ENCODE measurements at regions not wholly inside any gene's neighbourhood (a gene's known extent, or its start where the extent isn't known, plus 50 kb on each side); places are given as distances from the start of the nearest gene placed in this dataset.
"Not testable (repeated sequence)": the region's sequence is repeated elsewhere in the genome, so short reads cannot be mapped to it uniquely, and the experiment has no call there.

GRCh38 chr7:13806089-13806867 lies 183.2 kb downstream of the ETV1 start:
- in situ Hi-C loops (cut with MboI); intact Hi-C loops (cut with micrococcal nuclease; ENCODE audit: unreplicated experiment): not testable (repeated sequence)

GRCh38 chr7:13817230-13817629 lies 172.2 kb downstream of the ETV1 start:
- H3K27me3 ChIP-seq (replicated peaks in 1 of 2; ENCODE audit: control insufficient read depth in 2 of 2, insufficient read depth in 2 of 2, low read length in 1 of 2); in situ Hi-C loops (cut with MboI); H2AFZ ChIP-seq (ENCODE audit: control insufficient read depth, low read depth, low read length); ATAC-seq; H3K4me2 ChIP-seq (ENCODE audit: control insufficient read depth, insufficient read depth); H3K9ac ChIP-seq (ENCODE audit: control insufficient read depth, insufficient read depth, low read length); DNase-seq (ENCODE audit: low read depth, low spot score); H3K27ac ChIP-seq (ENCODE audit: control insufficient read depth, insufficient read depth); H4K20me1 ChIP-seq (ENCODE audit: control insufficient read depth, insufficient read depth); H3K4me3 ChIP-seq; intact Hi-C loops (cut with micrococcal nuclease; ENCODE audit: unreplicated experiment); BruUV-seq (replicated peaks); RAD21 ChIA-PET (ENCODE audit: unreplicated experiment); H3K36me3 ChIP-seq (ENCODE audit: control insufficient read depth in 2 of 2, insufficient read depth in 2 of 2, low read length in 1 of 2); H3K79me2 ChIP-seq (ENCODE audit: control insufficient read depth, insufficient read depth, low read length); FAIRE-seq; POLR2A ChIA-PET; H3K9me3 ChIP-seq (replicated peaks; ENCODE audit: control insufficient read depth, insufficient read depth, low read length); H3K4me1 ChIP-seq (ENCODE audit: control insufficient read depth, insufficient read depth, low read length); SMC1A ChIA-PET (ENCODE audit: uncharacterized antibody, unreplicated experiment): not testable (repeated sequence)
- CTCF ChIA-PET = interaction anchor here (0.6 kb wide), 1 partner anchor 105 kb away, joined by 3 read pairs; no protein-coding TSS in a partner anchor

More at GRCh38 chr7:13806089-13806867, 183.2 kb downstream of the ETV1 start:
- ATAC-seq; H3K9me3 ChIP-seq (replicated peaks; ENCODE audit: control insufficient read depth, insufficient read depth, low read length); POLR2A ChIA-PET; BruUV-seq (replicated peaks); SMC1A ChIA-PET (ENCODE audit: uncharacterized antibody, unreplicated experiment); H3K36me3 ChIP-seq (ENCODE audit: control insufficient read depth in 2 of 2, insufficient read depth in 2 of 2, low read length in 1 of 2); H2AFZ ChIP-seq (ENCODE audit: control insufficient read depth, low read depth, low read length); H3K27ac ChIP-seq (ENCODE audit: control insufficient read depth, insufficient read depth); H3K27me3 ChIP-seq (replicated peaks in 1 of 2; ENCODE audit: control insufficient read depth in 2 of 2, insufficient read depth in 2 of 2, low read length in 1 of 2); H3K4me1 ChIP-seq (ENCODE audit: control insufficient read depth, insufficient read depth, low read length); H3K4me2 ChIP-seq (ENCODE audit: control insufficient read depth, insufficient read depth); RAD21 ChIA-PET (ENCODE audit: unreplicated experiment); H3K9ac ChIP-seq (ENCODE audit: control insufficient read depth, insufficient read depth, low read length); H4K20me1 ChIP-seq (ENCODE audit: control insufficient read depth, insufficient read depth); DNase-seq (ENCODE audit: low read depth, low spot score); H3K4me3 ChIP-seq; H3K79me2 ChIP-seq (ENCODE audit: control insufficient read depth, insufficient read depth, low read length); CTCF ChIA-PET; FAIRE-seq: not testable (repeated sequence)
- 67% methylated on average over 32 of the region's 33 CpGs for WGBS (ENCODE audit: insufficient coverage, insufficient replicate concordance, low lambda C conversion rate, missing lambda C conversion rate)

All from GM12878 (cell line).